ENCODE measurements at regions not wholly inside any gene's neighbourhood (a gene's known extent, or its start where the extent isn't known, plus 50 kb on each side); places are given as distances from the start of the nearest gene placed in this dataset.

DNA sequence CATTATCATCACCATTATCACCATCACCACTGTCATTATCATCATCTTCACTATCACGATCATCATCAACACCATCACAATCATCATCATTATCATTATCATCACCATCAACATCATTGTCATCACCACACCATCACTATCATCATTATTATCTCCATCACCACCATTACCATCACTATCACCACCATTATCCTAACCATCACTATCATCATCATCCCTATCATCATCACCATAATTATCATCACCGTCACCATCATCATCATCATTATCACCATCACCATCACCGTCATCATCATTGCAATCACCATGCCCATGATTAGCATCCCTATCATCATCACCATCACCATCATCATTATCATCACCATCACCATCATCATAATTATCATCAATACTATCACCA lies 311.9 kb downstream of the IRX2 start (continued):
- TF ChIP-seq, protein P1, sequence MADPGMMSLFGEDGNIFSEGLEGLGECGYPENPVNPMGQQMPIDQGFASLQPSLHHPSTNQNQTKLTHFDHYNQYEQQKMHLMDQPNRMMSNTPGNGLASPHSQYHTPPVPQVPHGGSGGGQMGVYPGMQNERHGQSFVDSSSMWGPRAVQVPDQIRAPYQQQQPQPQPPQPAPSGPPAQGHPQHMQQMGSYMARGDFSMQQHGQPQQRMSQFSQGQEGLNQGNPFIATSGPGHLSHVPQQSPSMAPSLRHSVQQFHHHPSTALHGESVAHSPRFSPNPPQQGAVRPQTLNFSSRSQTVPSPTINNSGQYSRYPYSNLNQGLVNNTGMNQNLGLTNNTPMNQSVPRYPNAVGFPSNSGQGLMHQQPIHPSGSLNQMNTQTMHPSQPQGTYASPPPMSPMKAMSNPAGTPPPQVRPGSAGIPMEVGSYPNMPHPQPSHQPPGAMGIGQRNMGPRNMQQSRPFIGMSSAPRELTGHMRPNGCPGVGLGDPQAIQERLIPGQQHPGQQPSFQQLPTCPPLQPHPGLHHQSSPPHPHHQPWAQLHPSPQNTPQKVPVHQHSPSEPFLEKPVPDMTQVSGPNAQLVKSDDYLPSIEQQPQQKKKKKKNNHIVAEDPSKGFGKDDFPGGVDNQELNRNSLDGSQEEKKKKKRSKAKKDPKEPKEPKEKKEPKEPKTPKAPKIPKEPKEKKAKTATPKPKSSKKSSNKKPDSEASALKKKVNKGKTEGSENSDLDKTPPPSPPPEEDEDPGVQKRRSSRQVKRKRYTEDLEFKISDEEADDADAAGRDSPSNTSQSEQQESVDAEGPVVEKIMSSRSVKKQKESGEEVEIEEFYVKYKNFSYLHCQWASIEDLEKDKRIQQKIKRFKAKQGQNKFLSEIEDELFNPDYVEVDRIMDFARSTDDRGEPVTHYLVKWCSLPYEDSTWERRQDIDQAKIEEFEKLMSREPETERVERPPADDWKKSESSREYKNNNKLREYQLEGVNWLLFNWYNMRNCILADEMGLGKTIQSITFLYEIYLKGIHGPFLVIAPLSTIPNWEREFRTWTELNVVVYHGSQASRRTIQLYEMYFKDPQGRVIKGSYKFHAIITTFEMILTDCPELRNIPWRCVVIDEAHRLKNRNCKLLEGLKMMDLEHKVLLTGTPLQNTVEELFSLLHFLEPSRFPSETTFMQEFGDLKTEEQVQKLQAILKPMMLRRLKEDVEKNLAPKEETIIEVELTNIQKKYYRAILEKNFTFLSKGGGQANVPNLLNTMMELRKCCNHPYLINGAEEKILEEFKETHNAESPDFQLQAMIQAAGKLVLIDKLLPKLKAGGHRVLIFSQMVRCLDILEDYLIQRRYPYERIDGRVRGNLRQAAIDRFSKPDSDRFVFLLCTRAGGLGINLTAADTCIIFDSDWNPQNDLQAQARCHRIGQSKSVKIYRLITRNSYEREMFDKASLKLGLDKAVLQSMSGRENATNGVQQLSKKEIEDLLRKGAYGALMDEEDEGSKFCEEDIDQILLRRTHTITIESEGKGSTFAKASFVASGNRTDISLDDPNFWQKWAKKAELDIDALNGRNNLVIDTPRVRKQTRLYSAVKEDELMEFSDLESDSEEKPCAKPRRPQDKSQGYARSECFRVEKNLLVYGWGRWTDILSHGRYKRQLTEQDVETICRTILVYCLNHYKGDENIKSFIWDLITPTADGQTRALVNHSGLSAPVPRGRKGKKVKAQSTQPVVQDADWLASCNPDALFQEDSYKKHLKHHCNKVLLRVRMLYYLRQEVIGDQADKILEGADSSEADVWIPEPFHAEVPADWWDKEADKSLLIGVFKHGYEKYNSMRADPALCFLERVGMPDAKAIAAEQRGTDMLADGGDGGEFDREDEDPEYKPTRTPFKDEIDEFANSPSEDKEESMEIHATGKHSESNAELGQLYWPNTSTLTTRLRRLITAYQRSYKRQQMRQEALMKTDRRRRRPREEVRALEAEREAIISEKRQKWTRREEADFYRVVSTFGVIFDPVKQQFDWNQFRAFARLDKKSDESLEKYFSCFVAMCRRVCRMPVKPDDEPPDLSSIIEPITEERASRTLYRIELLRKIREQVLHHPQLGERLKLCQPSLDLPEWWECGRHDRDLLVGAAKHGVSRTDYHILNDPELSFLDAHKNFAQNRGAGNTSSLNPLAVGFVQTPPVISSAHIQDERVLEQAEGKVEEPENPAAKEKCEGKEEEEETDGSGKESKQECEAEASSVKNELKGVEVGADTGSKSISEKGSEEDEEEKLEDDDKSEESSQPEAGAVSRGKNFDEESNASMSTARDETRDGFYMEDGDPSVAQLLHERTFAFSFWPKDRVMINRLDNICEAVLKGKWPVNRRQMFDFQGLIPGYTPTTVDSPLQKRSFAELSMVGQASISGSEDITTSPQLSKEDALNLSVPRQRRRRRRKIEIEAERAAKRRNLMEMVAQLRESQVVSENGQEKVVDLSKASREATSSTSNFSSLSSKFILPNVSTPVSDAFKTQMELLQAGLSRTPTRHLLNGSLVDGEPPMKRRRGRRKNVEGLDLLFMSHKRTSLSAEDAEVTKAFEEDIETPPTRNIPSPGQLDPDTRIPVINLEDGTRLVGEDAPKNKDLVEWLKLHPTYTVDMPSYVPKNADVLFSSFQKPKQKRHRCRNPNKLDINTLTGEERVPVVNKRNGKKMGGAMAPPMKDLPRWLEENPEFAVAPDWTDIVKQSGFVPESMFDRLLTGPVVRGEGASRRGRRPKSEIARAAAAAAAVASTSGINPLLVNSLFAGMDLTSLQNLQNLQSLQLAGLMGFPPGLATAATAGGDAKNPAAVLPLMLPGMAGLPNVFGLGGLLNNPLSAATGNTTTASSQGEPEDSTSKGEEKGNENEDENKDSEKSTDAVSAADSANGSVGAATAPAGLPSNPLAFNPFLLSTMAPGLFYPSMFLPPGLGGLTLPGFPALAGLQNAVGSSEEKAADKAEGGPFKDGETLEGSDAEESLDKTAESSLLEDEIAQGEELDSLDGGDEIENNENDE (IDR thresholded peaks at IDR 0.05; ENCODE audit: insufficient replicate concordance, low read length) = no peak
- TF ChIP-seq TCF12 (IDR thresholded peaks at IDR 0.05; ENCODE audit: low read depth, low read length) = no peak
- TF ChIP-seq CBX8 (IDR thresholded peaks at IDR 0.05; ENCODE audit: borderline replicate concordance, low read depth, low read length) = no peak
- TF ChIP-seq SP4 (IDR thresholded peaks at IDR 0.05; ENCODE audit: low read length) = no peak
- TF ChIP-seq, protein P2, sequence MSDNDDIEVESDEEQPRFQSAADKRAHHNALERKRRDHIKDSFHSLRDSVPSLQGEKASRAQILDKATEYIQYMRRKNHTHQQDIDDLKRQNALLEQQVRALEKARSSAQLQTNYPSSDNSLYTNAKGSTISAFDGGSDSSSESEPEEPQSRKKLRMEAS (IDR thresholded peaks at IDR 0.05) = no peak
- no peak for TF ChIP-seq BRCA1 (IDR thresholded peaks at IDR 0.05; ENCODE audit: low read depth, low read length)
- no peak for TF ChIP-seq MAFK (IDR thresholded peaks at IDR 0.05; ENCODE audit: low read depth, low read length)

Measured in H1 (cell line).